HG03045 (cell line): ENCODE measurements at regions not wholly inside any gene's neighbourhood (a gene's known extent, or its start where the extent isn't known, plus 50 kb on each side); places are given as distances from the start of the nearest gene placed in this dataset.
"Not testable (repeated sequence)": the region's sequence is repeated elsewhere in the genome, so short reads cannot be mapped to it uniquely, and the experiment has no call there.

Experiments used
- ATAC-seq: cut with Tn5 transposase; IDR thresholded peaks from one replicate; pipeline ENCODE4 v1.9.1; 2021; ENCODE audit warnings: mild to moderate bottlenecking, moderate library complexity; ENCODE audit not compliant: unreplicated experiment

DNA sequence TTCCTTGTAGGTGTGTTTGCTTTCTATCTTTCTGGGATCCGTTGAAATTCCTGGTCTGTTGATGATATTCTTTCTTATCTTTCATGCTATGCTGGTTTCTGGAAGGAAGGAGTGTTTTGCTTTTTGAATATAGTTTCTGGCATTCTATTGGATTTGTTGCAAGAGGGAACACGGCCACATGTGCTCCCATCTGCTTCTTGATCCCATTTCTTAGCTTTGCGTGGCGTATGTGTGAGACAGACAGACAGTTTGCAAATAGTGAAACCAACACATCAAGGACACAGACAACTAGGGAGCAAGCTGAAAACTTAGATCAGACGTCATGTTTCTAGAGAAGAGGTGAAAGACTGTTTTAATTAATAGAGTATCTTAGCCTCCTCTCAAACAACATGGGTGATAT, 261.9 kb upstream of the PUDP start:
- ATAC-seq = no peak

DNA sequence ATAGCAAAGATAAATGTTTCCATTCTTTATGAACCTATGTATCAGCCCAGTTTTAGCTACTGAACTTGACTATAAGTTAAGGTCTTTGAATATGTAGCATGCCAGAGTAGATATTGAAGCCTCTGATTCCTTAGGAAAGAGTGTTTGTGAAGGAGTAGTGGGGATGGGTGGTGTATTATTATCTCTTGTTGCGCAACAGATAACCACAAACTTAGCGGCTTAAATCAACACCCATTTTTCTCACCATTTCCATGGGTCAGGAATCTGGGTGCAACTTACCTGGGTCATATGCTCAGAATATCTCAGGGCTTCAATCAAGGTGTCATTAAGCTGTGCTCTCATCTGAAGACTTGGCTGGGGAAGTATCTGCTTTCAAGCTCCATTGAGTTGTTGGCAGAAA, 251.4 kb upstream of the PUDP start:
- ATAC-seq = no peak

DNA sequence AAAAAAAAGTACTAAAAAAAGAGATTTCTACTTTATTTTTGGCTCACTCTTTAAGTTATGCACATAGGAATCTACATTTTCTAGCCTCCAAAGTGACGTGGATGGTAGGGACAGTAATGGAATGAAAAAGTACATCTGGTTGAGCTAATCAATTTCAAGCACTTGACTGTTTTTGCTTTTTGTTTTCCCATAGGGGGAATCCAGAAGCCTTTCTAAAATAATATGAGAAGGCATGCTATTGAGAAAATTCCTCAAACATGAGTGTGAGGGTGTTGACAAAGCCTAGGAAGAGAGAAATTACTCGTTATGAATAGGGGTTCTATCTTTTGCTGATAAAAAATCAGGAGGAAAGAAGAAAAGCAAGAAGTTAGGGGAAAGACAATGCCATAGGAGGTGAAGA, 242.5 kb upstream of the PUDP start:
- ATAC-seq = no peak

DNA sequence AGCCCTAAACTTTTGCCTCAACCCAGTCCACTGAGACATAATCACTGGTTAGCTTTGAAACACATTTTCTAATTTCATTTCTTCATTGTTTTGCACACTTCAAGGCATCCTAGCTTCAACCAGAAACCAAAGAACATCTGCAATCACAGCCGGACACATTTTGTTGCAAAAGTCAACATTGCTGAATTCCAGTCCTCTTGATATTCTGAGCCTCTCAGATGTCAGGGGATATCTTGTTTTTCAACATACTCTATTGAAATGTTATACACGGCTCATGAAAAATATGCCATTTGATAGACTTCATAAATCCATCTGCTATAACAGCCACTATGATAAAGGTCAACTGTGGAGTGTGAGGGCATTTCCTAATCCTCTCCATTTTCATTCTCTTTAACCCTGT, 241.6 kb upstream of the PUDP start:
- ATAC-seq = no peak

GRCh38 chrX:7385131-7385530, 237.2 kb upstream of the PUDP start:
- no peak for ATAC-seq

- ATAC-seq = no peak
These were observed 230.5 kb upstream of the PUDP start for GRCh38 chrX:7378406-7378805.

DNA sequence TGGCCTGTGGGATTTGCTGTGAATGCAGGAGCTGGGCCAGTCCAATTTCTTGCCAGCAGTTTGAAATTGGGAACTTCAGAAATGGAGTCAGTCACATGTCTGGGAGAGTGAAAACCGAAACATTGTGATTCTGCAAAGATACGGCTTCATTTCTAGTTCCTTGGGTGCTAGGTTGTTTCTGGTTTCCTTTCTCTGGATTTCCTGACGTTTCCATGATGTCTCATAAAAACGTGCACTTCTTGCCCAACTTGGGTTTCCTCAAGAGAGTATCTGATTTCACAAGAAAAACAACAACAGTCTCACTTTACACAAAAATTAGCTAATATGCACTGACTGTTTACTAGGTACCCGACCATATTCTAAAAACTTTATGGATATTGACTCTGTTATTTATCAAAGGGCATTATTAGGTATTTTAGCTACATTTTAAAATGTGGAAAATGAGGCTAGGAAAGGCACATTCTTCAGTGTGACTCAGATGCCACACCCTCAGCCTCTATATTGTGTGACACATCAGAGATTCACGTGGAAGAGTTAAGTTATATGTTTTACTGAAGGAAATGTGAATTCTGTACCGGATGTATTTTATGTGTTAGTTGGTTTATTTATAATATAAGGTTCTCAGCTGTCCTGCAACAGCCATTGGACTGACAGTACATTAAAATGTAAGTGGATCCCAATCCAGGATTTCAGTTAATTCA, 225.0 kb upstream of the PUDP start:
- ATAC-seq = no peak

DNA sequence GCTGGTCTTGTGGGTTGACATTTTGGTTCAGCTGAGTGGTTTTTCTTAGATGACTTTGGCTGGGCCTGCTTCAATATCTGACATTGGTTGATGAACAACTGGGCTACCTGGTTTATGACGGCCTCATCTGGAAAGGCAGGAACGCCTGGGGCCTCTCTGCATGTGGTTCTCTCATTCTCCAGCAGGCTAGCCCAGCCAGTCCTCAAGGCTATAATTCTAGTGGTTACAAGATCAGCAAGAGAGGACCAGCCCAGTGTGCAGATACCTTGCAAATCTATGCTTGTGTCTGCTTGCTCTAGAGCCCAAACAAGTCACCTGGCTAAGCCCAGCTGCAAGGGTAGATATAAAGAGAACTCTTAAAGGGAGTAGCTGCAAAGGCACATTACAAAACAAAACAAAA, 214.2 kb upstream of the PUDP start:
- ATAC-seq = no peak

DNA sequence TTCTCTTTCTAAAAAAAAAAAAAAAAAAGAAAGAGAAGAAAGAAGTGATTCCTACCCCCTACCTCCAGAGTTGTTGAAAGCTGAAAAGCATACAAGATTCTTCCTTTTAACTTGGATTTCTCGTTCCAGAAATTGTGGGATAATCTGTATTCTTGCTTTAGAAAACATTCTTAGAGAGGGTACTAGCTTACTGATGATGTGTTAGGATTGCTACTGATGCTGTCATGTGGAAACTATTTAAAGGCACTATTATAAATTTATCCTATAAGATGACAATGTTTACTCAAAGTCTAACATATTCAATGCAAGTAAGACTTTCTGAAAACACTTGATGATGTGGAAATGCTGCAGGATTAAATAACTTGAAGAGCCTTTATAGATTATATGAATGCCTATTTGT, 204.0 kb upstream of the PUDP start:
- no peak for ATAC-seq

DNA sequence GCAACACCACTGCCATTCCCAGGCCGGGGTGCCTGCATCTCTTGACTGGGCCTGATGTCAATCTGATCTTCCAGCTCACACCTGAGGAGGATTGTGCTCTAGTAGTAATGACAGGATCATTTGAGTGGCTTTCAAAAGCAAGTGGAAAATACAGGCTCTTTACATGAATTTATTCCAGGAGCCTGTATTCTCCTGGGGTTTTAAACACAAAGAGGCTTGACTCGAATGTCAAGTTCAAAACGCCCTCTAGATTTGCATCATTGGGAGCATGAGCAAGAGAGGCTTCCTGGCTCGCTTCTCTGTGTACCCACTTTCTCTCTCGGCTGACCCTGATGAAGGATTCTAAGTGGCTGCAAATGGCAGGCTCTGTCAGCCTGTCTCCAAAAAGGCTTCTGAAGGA, 199.5 kb upstream of the PUDP start:
- no peak for ATAC-seq

GRCh38 chrX:7346021-7346420, 198.1 kb upstream of the PUDP start:
- no peak for ATAC-seq

DNA sequence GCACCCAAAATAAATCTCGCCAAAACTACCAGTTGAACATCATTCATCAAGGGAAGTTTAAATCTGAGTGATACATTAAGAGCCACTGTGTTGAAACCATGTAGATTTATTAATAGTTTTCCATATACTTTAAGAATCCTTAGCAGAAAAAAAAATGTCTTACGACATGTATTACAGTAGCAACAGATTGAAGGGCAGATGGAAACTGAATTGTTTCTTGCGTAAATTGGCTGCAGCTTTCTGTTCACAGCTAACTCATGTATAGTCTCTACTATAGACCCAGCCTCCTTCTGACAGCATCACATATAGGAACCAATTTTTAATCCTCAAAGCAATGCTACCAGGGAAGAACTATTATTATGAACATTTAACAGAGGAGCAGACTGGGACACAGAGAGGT, 195.2 kb upstream of the PUDP start:
- ATAC-seq = no peak

DNA sequence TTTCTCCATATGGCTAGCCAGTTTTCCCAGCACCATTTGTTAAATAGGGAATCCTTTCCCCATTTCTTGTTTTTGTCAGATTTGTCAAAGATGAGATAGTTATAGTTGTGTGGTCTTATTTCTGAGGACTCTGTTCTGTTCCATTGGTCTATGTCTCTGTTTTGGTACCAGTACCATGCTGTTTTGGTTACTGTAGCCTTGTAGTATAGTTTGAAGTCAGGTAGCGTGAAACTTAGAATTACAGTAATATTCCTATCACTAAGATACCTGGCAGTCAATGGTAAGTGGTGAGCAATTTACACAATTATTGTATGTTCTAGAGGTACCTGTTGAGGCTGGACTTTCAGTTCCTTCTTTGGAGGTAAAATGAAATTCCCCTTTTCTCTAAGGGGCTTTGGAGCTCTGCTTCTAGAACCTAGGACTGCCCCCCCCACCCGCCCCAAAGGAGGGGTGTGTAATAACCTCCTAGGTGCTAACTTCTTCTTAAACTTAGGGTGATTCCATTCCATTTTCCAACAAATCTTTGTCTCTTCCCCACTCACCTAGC, 187.9 kb upstream of the PUDP start:
- ATAC-seq = not testable (repeated sequence)

- ATAC-seq = no peak
These were observed 186.4 kb upstream of the PUDP start for GRCh38 chrX:7334253-7334935.

GRCh38 chrX:7330971-7331746, 183.2 kb upstream of the PUDP start:
- no peak for ATAC-seq

GRCh38 chrX:7330556-7330955, 182.6 kb upstream of the PUDP start:
- ATAC-seq = no peak

- ATAC-seq = no peak
These were observed 170.7 kb upstream of the PUDP start for GRCh38 chrX:7318661-7319060.

- no peak for ATAC-seq
These were observed 170.3 kb upstream of the PUDP start for GRCh38 chrX:7318241-7318640.

- ATAC-seq = no peak
These were observed 168.9 kb upstream of the PUDP start for GRCh38 chrX:7316887-7317286.

DNA sequence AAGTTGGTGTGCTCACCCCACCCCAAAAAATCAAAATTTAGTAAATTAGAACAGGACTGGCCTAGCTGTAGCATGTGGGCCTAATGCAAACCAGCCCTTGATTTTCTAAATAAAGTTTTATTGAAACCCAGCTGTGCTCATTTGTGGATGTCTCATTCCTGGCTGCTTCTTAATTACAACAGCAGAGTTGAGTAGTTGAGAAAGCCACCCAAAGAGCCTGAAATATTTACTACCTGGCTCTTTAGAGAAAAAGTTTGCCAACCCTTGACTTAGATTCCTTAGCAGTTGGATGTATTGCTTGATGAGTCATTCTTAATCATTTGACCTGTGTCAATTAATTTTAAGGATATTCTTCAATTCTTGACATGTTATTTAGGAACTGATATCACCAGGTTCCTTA, 168.3 kb upstream of the PUDP start:
- ATAC-seq = no peak

- ATAC-seq = no peak
These were observed 166.5 kb upstream of the PUDP start for GRCh38 chrX:7314425-7314824.

GRCh38 chrX:7307720-7308119, 159.8 kb upstream of the PUDP start:
- ATAC-seq = no peak
